H1 (cell line): ENCODE measurements at regions not wholly inside any gene's neighbourhood (a gene's known extent, or its start where the extent isn't known, plus 50 kb on each side); places are given as distances from the start of the nearest gene placed in this dataset.

ENCODE experiments used
- CBX5 ChIP-seq: fragments of 300-800, 300-1000 bp; sonication (generic); IDR thresholded peaks from 2 replicates; pipeline ENCODE4 v1.7.1; 2016; ENCODE audit warnings: antibody characterized with exemption, low read length, low read depth
- HDAC2 ChIP-seq, 2 experiments: fragments of 300-600 bp in 1 of 2; sonication (generic) in 1 of 2; IDR thresholded peaks; 2 replicates each; pipeline ENCODE4 v1.6.1; 2011 to 2012; ENCODE audit warnings: low read depth in 2 of 2, low read length in 2 of 2, mild to moderate bottlenecking in 2 of 2, moderate library complexity in 2 of 2, borderline replicate concordance in 1 of 2, inconsistent platforms in 1 of 2
- POU5F1 ChIP-seq: IDR thresholded peaks from 2 replicates; pipeline ENCODE4 v1.6.1; 2011; ENCODE audit warnings: low read depth, mild to moderate bottlenecking, low read length, moderate library complexity
- RNF2 ChIP-seq: fragments of 200-900, 300-1000 bp; sonication (generic); IDR thresholded peaks from 2 replicates; pipeline ENCODE4 v1.7.1; 2016; ENCODE audit warnings: borderline replicate concordance, low read depth, mild to moderate bottlenecking, antibody characterized with exemption, low read length; ENCODE audit not compliant: poor library complexity, severe bottlenecking; ENCODE audit errors: missing control alignments
- SAP30 ChIP-seq: fragments of 300-600 bp; sonication (generic); IDR thresholded peaks from 2 replicates; pipeline ENCODE4 v1.7.1; 2012; ENCODE audit warnings: low read length, moderate library complexity, mild to moderate bottlenecking, inconsistent platforms; ENCODE audit not compliant: insufficient read depth, insufficient replicate concordance
- SP4 ChIP-seq: IDR thresholded peaks from 2 replicates; pipeline ENCODE4 v1.6.1; 2012; ENCODE audit warnings: low read length, inconsistent platforms

- TF ChIP-seq RNF2, result no peak
- no peak for TF ChIP-seq HDAC2 (IDR thresholded peaks at IDR 0.05; ENCODE audit: borderline replicate concordance in 1 of 2, low read depth in 2 of 2, low read length in 2 of 2)
- TF ChIP-seq POU5F1, result no peak
- TF ChIP-seq CBX5, result no peak
- TF ChIP-seq SP4, result no peak
- no peak for TF ChIP-seq SAP30
- TF ChIP-seq, all 59 proteins: peak for 0
Observed at GRCh38 chr4:101644516-101644915, 146.0 kb upstream of the BANK1 start (continued).
